K562 (cell line): ENCODE measurements at regions not wholly inside any gene's neighbourhood (a gene's known extent, or its start where the extent isn't known, plus 50 kb on each side); places are given as distances from the start of the nearest gene placed in this dataset.

Experiments
- CTBP1 ChIP-seq: fragments of 450-650 bp; IDR thresholded peaks from 2 replicates; pipeline ENCODE4 v1.6.1; 2016; ENCODE audit warnings: borderline replicate concordance
- FOS ChIP-seq: IDR thresholded peaks from 3 replicates; pipeline ENCODE4 v1.6.1; 2011; ENCODE audit not compliant: insufficient read length; ENCODE audit errors: extremely low read depth
- HDAC1 ChIP-seq, 2 experiments: fragments of 450-650 bp; IDR thresholded peaks; 2 replicates each; pipeline ENCODE4 v1.6.1; 2016 to 2017; ENCODE audit warnings: inconsistent platforms in 1 of 2, mild to moderate bottlenecking in 1 of 2, moderate library complexity in 1 of 2
- NFRKB ChIP-seq: fragments of 450-650 bp; IDR thresholded peaks from 2 replicates; pipeline ENCODE4 v1.6.1; 2016; ENCODE audit warnings: low read depth
- NUFIP1 ChIP-seq: fragments of 450-650 bp; IDR thresholded peaks from 2 replicates; pipeline ENCODE4 v1.6.1; 2018; ENCODE audit not compliant: partially characterized antibody
- POLR2A ChIP-seq: fragments of 450-650 bp; conservative IDR thresholded peaks from 2 replicates; pipeline ENCODE4 v1.6.1; 2016
- RBBP5 ChIP-seq: fragments of 200-600 bp; sonication (generic); IDR thresholded peaks from 2 replicates; pipeline ENCODE4 v1.6.1; 2012; ENCODE audit warnings: borderline replicate concordance, mild to moderate bottlenecking, low read length, control low read depth, inconsistent platforms; ENCODE audit not compliant: insufficient read depth, poor library complexity, severe bottlenecking
- TCF7 ChIP-seq: sonication (generic); IDR thresholded peaks from 2 replicates; pipeline ENCODE4 v1.6.1; 2016; ENCODE audit warnings: antibody characterized with exemption, borderline replicate concordance
- YY1 ChIP-seq, 3 experiments: IDR thresholded peaks; 2 replicates each; pipeline ENCODE4 v1.6.1; 2011; ENCODE audit warnings: low read length in 2 of 3, mild to moderate bottlenecking in 2 of 3, moderate library complexity in 2 of 3, borderline replicate concordance in 1 of 3, control low read depth in 1 of 3, low read depth in 1 of 3; ENCODE audit not compliant: insufficient read depth in 3 of 3, insufficient replicate concordance in 2 of 3, control insufficient read depth in 1 of 3, insufficient read length in 1 of 3; ENCODE audit errors: extremely low read depth in 1 of 3
- ZBTB17 ChIP-seq: fragments of 450-650 bp; formaldehyde crosslinking; IDR thresholded peaks from 2 replicates; pipeline ENCODE4 v1.4.0; 2020; ENCODE audit warnings: mild to moderate bottlenecking
- ZNF124 ChIP-seq: sonication (generic); formaldehyde crosslinking; IDR thresholded peaks from 2 replicates; pipeline ENCODE4 v1.8.1; 2022; ENCODE audit warnings: missing genetic modification reagents
- TF ChIP-seq, protein P1 (sequence below), 2 experiments: fragments of 450-650 bp; formaldehyde crosslinking in 1 of 2; IDR thresholded peaks; 2 replicates each; pipeline versions ENCODE4 v1.4.0 to v1.6.1; 2014 to 2020; ENCODE audit warnings: mild to moderate bottlenecking in 2 of 2, borderline replicate concordance in 1 of 2, low read depth in 1 of 2
- TF ChIP-seq, protein P2 (sequence below), 2 experiments: fragments of 200-800 bp in 1 of 2; sonication (Bioruptor generic) in 1 of 2; sonication (generic) in 1 of 2; formaldehyde crosslinking in 1 of 2; IDR thresholded peaks in 1 of 2; conservative IDR thresholded peaks in 1 of 2; 2 replicates each; pipeline versions ENCODE4 v1.5.0 to v1.6.1; 2016 to 2020; ENCODE audit warnings: missing compliant biosample characterization in 1 of 2, missing genetic modification characterization in 1 of 2, missing genetic modification reagents in 1 of 2
- TF ChIP-seq, protein P3 (sequence below), 3 experiments: IDR thresholded peaks in 2 of 3; conservative IDR thresholded peaks in 1 of 3; 2 replicates each; pipeline ENCODE4 v1.5.1; 2011 to 2012; ENCODE audit warnings: low read length in 3 of 3, mild to moderate bottlenecking in 3 of 3, control low read depth in 2 of 3, improper control_type of control experiment in 1 of 3, inconsistent platforms in 1 of 3, low read depth in 1 of 3, mixed read lengths in 1 of 3, moderate library complexity in 1 of 3; ENCODE audit not compliant: insufficient read depth in 2 of 3

DNA sequence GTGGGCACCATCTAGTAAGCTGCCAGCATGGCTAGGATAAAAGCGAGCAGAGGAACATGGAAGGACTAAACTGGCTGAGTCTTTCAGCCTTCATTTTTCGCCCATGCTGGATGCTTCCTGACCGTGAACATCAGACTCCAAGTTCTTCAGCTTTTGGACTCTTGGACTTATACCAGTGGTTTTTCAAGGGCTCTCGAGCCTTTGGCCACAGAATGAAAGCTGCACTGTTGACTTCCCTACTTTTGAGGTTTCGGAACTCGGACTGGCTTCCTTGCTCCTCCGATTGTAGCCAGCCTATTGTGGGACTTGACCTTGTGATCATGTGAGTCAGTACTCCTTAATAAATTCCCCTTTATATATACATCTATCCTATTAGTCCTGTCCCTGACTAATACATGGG is 785.1 kb upstream of the SLITRK6 start:
- no peak for TF ChIP-seq ZBTB17 (CRISPR knock-in tag)
- TF ChIP-seq HDAC1 (IDR thresholded peaks at IDR 0.05): no peak
- TF ChIP-seq ZNF124 (CRISPR knock-in tag): no peak
- TF ChIP-seq TCF7: no peak
- no peak for TF ChIP-seq RBBP5
- TF ChIP-seq, protein P1, sequence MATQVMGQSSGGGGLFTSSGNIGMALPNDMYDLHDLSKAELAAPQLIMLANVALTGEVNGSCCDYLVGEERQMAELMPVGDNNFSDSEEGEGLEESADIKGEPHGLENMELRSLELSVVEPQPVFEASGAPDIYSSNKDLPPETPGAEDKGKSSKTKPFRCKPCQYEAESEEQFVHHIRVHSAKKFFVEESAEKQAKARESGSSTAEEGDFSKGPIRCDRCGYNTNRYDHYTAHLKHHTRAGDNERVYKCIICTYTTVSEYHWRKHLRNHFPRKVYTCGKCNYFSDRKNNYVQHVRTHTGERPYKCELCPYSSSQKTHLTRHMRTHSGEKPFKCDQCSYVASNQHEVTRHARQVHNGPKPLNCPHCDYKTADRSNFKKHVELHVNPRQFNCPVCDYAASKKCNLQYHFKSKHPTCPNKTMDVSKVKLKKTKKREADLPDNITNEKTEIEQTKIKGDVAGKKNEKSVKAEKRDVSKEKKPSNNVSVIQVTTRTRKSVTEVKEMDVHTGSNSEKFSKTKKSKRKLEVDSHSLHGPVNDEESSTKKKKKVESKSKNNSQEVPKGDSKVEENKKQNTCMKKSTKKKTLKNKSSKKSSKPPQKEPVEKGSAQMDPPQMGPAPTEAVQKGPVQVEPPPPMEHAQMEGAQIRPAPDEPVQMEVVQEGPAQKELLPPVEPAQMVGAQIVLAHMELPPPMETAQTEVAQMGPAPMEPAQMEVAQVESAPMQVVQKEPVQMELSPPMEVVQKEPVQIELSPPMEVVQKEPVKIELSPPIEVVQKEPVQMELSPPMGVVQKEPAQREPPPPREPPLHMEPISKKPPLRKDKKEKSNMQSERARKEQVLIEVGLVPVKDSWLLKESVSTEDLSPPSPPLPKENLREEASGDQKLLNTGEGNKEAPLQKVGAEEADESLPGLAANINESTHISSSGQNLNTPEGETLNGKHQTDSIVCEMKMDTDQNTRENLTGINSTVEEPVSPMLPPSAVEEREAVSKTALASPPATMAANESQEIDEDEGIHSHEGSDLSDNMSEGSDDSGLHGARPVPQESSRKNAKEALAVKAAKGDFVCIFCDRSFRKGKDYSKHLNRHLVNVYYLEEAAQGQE (IDR thresholded peaks at IDR 0.05; ENCODE audit: borderline replicate concordance): no peak
- TF ChIP-seq, protein P1 (CRISPR knock-in tag; IDR thresholded peaks at IDR 0.05; ENCODE audit: low read depth): no peak
- no peak for TF ChIP-seq NUFIP1
- TF ChIP-seq, protein P2, sequence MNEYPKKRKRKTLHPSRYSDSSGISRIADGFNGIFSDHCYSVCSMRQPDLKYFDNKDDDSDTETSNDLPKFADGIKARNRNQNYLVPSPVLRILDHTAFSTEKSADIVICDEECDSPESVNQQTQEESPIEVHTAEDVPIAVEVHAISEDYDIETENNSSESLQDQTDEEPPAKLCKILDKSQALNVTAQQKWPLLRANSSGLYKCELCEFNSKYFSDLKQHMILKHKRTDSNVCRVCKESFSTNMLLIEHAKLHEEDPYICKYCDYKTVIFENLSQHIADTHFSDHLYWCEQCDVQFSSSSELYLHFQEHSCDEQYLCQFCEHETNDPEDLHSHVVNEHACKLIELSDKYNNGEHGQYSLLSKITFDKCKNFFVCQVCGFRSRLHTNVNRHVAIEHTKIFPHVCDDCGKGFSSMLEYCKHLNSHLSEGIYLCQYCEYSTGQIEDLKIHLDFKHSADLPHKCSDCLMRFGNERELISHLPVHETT (CRISPR knock-in tag; conservative IDR thresholded peaks at IDR 0.05 in 1 of 2, IDR thresholded peaks at IDR 0.05 in 1 of 2): no peak
- no peak for TF ChIP-seq FOS
- no peak for TF ChIP-seq YY1 (IDR thresholded peaks at IDR 0.05; ENCODE audit: borderline replicate concordance in 1 of 3, control insufficient read depth in 1 of 3, extremely low read depth in 1 of 3, insufficient read depth in 3 of 3, insufficient read length in 1 of 3, insufficient replicate concordance in 2 of 3, low read depth in 1 of 3, low read length in 2 of 3)
- TF ChIP-seq, protein P3, sequence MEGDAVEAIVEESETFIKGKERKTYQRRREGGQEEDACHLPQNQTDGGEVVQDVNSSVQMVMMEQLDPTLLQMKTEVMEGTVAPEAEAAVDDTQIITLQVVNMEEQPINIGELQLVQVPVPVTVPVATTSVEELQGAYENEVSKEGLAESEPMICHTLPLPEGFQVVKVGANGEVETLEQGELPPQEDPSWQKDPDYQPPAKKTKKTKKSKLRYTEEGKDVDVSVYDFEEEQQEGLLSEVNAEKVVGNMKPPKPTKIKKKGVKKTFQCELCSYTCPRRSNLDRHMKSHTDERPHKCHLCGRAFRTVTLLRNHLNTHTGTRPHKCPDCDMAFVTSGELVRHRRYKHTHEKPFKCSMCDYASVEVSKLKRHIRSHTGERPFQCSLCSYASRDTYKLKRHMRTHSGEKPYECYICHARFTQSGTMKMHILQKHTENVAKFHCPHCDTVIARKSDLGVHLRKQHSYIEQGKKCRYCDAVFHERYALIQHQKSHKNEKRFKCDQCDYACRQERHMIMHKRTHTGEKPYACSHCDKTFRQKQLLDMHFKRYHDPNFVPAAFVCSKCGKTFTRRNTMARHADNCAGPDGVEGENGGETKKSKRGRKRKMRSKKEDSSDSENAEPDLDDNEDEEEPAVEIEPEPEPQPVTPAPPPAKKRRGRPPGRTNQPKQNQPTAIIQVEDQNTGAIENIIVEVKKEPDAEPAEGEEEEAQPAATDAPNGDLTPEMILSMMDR (IDR thresholded peaks at IDR 0.05 in 2 of 3, conservative IDR thresholded peaks at IDR 0.05 in 1 of 3; ENCODE audit: insufficient read depth in 2 of 3, low read depth in 1 of 3, low read length in 3 of 3): no peak
- TF ChIP-seq NFRKB: no peak
- no peak for TF ChIP-seq POLR2A
- TF ChIP-seq CTBP1: no peak
